ENCODE measurements at regions not wholly inside any gene's neighbourhood (a gene's known extent, or its start where the extent isn't known, plus 50 kb on each side); places are given as distances from the start of the nearest gene placed in this dataset.

DNA sequence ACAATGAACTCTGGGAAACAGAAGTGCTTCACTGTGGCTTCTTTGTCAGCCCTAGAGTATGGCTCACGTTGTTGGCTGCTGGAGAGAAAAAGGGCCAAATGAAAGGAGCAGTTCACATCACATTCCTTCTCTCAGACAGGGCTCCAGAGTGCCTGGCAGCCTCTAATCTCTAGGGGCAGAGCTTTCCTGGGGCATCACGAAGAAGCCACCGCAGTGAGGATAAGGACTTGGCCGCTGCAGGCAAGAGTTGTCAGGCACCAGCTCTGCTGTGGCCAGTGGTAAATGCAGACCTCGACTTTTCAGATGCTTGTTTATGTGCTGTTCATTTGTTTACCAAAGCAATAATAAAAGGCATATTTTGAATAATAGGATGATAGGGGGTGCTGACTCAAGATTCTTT is 227.2 kb downstream of the ICE1 start:
- Histone ChIP-seq H3K4me2 (no peak overlapping the region), H3K36me3 (no peaks in the 10 kb centered on the region), H3K9ac (no peak overlapping the region), H3K79me2 (ENCODE audit: low read depth) (no peaks in the 10 kb centered on the region), H3K9me3 (ENCODE audit: low read depth) (no peaks in the 10 kb centered on the region), H3K27me3 (no peaks in the 10 kb centered on the region), H3K4me1 (no peaks in the 10 kb centered on the region), H3F3A (ENCODE audit: low read depth) (no peaks in the 10 kb centered on the region), H2AFZ (replicated peaks) (no peak overlapping the region), H3K27ac (no peak overlapping the region), H3K4me3 (no peak overlapping the region), H4K20me1 (ENCODE audit: low read depth) (no peaks in the 10 kb centered on the region)
- Mint-ChIP-seq H3K36me3 (no peaks in the 10 kb centered on the region), H3K27ac (no peak overlapping the region), H3K9me3 (peaks cover 5% of the 10 kb centered on the region), H3K4me1 (peaks cover under 1% of the 10 kb centered on the region), H3K4me3 (no peak overlapping the region), H3K27me3 (ENCODE audit: insufficient read depth, low read depth) (peaks cover 2% of the 10 kb centered on the region)
- DNase-seq (ENCODE audit: low spot score) = peak; percentile 11
- no peak for TF ChIP-seq EZH2 (IDR thresholded peaks at IDR 0.05)

DNA sequence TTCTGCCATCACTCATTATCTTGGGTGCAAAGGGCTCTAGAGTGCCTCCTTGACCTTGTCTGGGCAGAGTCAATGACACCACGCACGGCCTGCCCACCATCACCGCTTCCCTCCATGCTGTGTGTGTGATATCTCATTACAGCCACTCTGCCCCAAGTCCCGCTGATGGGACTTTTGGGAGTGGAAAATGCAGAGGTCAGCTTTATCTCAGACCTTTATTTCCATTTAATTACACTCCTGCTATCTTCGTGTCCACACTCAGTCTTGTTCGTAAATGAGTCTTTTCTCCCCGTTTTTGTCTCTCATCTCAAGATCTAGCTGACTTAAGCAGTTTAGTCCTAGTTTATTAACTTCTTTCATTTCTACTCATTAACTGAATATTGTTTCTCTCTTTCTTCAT is 226.2 kb downstream of the ICE1 start:
- Mint-ChIP-seq H3K27ac (no peak overlapping the region), H3K27me3 (ENCODE audit: insufficient read depth, low read depth) (peaks cover 2% of the 10 kb centered on the region), H3K4me3 (no peak overlapping the region), H3K9me3 (peaks cover 5% of the 10 kb centered on the region), H3K4me1 (peaks cover 3% of the 10 kb centered on the region), H3K36me3 (no peaks in the 10 kb centered on the region)
- H3K4me3 ChIP-seq = no peak overlapping the region
- H3K27ac ChIP-seq = no peak overlapping the region
- no peaks in the 10 kb centered on the region for H3K9me3 ChIP-seq (ENCODE audit: low read depth)
- no peak for DNase-seq (ENCODE audit: low spot score)
- H2AFZ ChIP-seq (replicated peaks) = no peak overlapping the region
- no peaks in the 10 kb centered on the region for H3F3A ChIP-seq (ENCODE audit: low read depth)
- TF ChIP-seq, protein P1, sequence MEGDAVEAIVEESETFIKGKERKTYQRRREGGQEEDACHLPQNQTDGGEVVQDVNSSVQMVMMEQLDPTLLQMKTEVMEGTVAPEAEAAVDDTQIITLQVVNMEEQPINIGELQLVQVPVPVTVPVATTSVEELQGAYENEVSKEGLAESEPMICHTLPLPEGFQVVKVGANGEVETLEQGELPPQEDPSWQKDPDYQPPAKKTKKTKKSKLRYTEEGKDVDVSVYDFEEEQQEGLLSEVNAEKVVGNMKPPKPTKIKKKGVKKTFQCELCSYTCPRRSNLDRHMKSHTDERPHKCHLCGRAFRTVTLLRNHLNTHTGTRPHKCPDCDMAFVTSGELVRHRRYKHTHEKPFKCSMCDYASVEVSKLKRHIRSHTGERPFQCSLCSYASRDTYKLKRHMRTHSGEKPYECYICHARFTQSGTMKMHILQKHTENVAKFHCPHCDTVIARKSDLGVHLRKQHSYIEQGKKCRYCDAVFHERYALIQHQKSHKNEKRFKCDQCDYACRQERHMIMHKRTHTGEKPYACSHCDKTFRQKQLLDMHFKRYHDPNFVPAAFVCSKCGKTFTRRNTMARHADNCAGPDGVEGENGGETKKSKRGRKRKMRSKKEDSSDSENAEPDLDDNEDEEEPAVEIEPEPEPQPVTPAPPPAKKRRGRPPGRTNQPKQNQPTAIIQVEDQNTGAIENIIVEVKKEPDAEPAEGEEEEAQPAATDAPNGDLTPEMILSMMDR (IDR thresholded peaks at IDR 0.05) = no peak
- TF ChIP-seq EZH2phosphoT487 (IDR thresholded peaks at IDR 0.05) = no peak
- TF ChIP-seq EZH2 (IDR thresholded peaks at IDR 0.05) = no peak
- no peak overlapping the region for H3K4me2 ChIP-seq
- no peak overlapping the region for H3K9ac ChIP-seq
- H3K27me3 ChIP-seq = no peaks in the 10 kb centered on the region
- H3K36me3 ChIP-seq = no peaks in the 10 kb centered on the region
- no peaks in the 10 kb centered on the region for H3K4me1 ChIP-seq
- no peaks in the 10 kb centered on the region for H4K20me1 ChIP-seq (ENCODE audit: low read depth)
- no peaks in the 10 kb centered on the region for H3K79me2 ChIP-seq (ENCODE audit: low read depth)

DNA sequence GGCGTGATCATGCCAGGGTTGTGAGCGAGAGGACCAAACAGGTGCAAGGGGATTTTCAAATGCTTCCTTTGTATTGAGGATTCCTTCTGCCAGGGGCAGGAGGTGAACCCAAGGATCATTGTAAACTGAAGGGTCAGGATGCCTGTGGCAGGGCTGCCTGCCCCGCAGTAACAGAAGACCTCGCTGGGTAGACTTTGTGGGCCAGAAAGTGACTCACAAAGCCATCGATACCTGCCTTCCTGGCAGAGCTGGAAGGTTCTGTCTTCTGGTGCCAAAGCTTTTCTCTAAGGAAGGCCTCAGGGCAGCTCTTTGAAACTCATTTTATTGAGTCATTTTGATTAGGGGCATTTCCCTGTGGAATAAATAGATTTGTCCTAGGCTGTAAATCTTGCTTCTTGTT is 223.4 kb downstream of the ICE1 start:
- no peak for TF ChIP-seq EZH2phosphoT487 (IDR thresholded peaks at IDR 0.05)
- TF ChIP-seq, protein P1 (IDR thresholded peaks at IDR 0.05) = no peak
- TF ChIP-seq EZH2 (IDR thresholded peaks at IDR 0.05) = no peak
- H3K4me1 ChIP-seq = no peaks in the 10 kb centered on the region
- H3K4me2 ChIP-seq = no peak overlapping the region
- H3K36me3 Mint-ChIP-seq = no peaks in the 10 kb centered on the region
- H3K27me3 ChIP-seq = no peaks in the 10 kb centered on the region
- no peaks in the 10 kb centered on the region for H3K79me2 ChIP-seq (ENCODE audit: low read depth)
- H2AFZ ChIP-seq (replicated peaks) = no peak overlapping the region
- no peak overlapping the region for H3K4me3 ChIP-seq
- H3K27me3 Mint-ChIP-seq (ENCODE audit: insufficient read depth, low read depth) = peaks cover 2% of the 10 kb centered on the region
- no peaks in the 10 kb centered on the region for H3K36me3 ChIP-seq
- H4K20me1 ChIP-seq (ENCODE audit: low read depth) = no peaks in the 10 kb centered on the region
- H3K27ac ChIP-seq = no peak overlapping the region
- DNase-seq (ENCODE audit: low spot score) = no peak
- no peaks in the 10 kb centered on the region for H3K9me3 Mint-ChIP-seq
- no peak overlapping the region for H3K27ac Mint-ChIP-seq
- no peaks in the 10 kb centered on the region for H3F3A ChIP-seq (ENCODE audit: low read depth)
- no peak overlapping the region for H3K9ac ChIP-seq
- no peaks in the 10 kb centered on the region for H3K9me3 ChIP-seq (ENCODE audit: low read depth)
- peaks cover 3% of the 10 kb centered on the region for H3K4me1 Mint-ChIP-seq
- H3K4me3 Mint-ChIP-seq = no peak overlapping the region

DNA sequence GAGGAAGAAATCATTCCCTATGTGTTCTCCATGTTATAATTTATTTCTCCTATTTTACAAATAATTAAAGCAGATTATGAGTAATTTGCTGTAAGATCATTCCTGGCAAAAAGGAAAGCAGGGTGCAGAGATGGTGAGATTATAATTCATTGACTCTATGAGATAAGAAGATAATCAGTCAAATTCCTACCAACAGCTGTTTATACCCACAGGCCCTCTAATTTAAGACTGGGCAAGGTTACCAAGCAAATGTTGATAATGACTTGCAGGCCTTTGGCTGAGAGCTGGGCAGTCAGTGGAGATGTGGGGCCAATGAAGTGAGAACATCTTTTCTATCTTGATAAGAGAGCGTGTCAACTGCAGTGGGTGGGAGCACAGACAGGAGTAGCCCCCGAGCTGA is 222.7 kb downstream of the ICE1 start:
- Mint-ChIP-seq H3K9me3 (no peaks in the 10 kb centered on the region), H3K4me3 (no peak overlapping the region), H3K27ac (no peak overlapping the region), H3K4me1 (peaks cover 3% of the 10 kb centered on the region), H3K36me3 (no peaks in the 10 kb centered on the region), H3K27me3 (ENCODE audit: insufficient read depth, low read depth) (peaks cover 2% of the 10 kb centered on the region)
- no peaks in the 10 kb centered on the region for H3K36me3 ChIP-seq
- no peak overlapping the region for H2AFZ ChIP-seq (replicated peaks)
- no peak for DNase-seq (ENCODE audit: low spot score)
- H3K79me2 ChIP-seq (ENCODE audit: low read depth) = no peaks in the 10 kb centered on the region
- H3K4me2 ChIP-seq = no peak overlapping the region
- no peaks in the 10 kb centered on the region for H3F3A ChIP-seq (ENCODE audit: low read depth)
- TF ChIP-seq EZH2 (IDR thresholded peaks at IDR 0.05) (no peak), EZH2phosphoT487 (IDR thresholded peaks at IDR 0.05) (no peak)
- TF ChIP-seq, protein P1 (IDR thresholded peaks at IDR 0.05) = no peak
- H3K4me3 ChIP-seq = no peak overlapping the region
- H3K4me1 ChIP-seq = no peaks in the 10 kb centered on the region
- H3K9ac ChIP-seq = no peak overlapping the region
- H4K20me1 ChIP-seq (ENCODE audit: low read depth) = no peaks in the 10 kb centered on the region
- H3K27me3 ChIP-seq = no peaks in the 10 kb centered on the region
- no peak overlapping the region for H3K27ac ChIP-seq
- no peaks in the 10 kb centered on the region for H3K9me3 ChIP-seq (ENCODE audit: low read depth)

Measured in neural progenitor cell (in vitro differentiated cells).